Hepatocyte (in vitro differentiated cells): ENCODE measurements at regions not wholly inside any gene's neighbourhood (a gene's known extent, or its start where the extent isn't known, plus 50 kb on each side); places are given as distances from the start of the nearest gene placed in this dataset.

Experiments used
- EZH2 ChIP-seq: fragments of 200-600 bp; sonication (generic); IDR thresholded peaks from 2 replicates; pipeline ENCODE4 v1.6.1; 2016; ENCODE audit warnings: antibody characterized with exemption, mild to moderate bottlenecking, borderline replicate concordance
- TF ChIP-seq, protein P1 (sequence below): fragments of 200-600 bp; sonication (generic); IDR thresholded peaks from 2 replicates; pipeline ENCODE4 v1.5.1; 2016; ENCODE audit warnings: antibody characterized with exemption, mild to moderate bottlenecking; ENCODE audit not compliant: poor library complexity

DNA sequence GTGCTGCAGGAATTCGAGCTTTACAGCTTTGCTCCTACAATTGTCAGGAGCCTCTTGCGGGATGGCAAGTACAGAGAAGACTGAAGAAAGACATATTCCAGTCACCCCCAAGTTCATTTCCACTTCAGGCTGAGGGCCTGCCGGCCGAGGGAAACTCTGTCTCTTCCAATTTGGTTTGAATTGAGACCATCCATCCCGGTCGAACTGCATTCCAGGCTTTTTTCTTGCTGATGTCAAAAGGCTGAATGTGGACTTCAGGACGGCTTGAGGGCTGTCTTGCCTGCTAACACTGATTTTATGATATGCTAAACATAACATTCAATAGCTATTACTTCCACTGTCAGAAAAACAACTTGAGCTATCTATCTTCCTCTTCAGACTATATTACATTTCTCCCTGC is 79.8 kb upstream of the PLXNA2 start:
- TF ChIP-seq, protein P1, sequence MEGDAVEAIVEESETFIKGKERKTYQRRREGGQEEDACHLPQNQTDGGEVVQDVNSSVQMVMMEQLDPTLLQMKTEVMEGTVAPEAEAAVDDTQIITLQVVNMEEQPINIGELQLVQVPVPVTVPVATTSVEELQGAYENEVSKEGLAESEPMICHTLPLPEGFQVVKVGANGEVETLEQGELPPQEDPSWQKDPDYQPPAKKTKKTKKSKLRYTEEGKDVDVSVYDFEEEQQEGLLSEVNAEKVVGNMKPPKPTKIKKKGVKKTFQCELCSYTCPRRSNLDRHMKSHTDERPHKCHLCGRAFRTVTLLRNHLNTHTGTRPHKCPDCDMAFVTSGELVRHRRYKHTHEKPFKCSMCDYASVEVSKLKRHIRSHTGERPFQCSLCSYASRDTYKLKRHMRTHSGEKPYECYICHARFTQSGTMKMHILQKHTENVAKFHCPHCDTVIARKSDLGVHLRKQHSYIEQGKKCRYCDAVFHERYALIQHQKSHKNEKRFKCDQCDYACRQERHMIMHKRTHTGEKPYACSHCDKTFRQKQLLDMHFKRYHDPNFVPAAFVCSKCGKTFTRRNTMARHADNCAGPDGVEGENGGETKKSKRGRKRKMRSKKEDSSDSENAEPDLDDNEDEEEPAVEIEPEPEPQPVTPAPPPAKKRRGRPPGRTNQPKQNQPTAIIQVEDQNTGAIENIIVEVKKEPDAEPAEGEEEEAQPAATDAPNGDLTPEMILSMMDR: no peak
- no peak for TF ChIP-seq EZH2
